NOMO-1 treated with DMSO at 0.1 percent for 48 hours (cell line): ENCODE measurements at regions not wholly inside any gene's neighbourhood (a gene's known extent, or its start where the extent isn't known, plus 50 kb on each side); places are given as distances from the start of the nearest gene placed in this dataset.

ENCODE experiments used
- DNase-seq: peaks from one replicate; lab custom pipeline; 2025; ENCODE audit not compliant: unreplicated experiment; lab: John Stamatoyannopoulos, UW

GRCh38 chr10:3850999-3851937, 66.3 kb upstream of the KLF6 start:
- DNase-seq = peak; percentile 95

GRCh38 chr10:3848775-3849635, 64.0 kb upstream of the KLF6 start:
- no peak for DNase-seq

GRCh38 chr10:3848005-3848774, 63.2 kb upstream of the KLF6 start:
- no peak for DNase-seq

GRCh38 chr10:3846736-3847135, 61.7 kb upstream of the KLF6 start:
- no peak for DNase-seq

- no peak for DNase-seq
Observed at GRCh38 chr10:3844491-3845025, 59.5 kb upstream of the KLF6 start.

- peak; percentile 81 for DNase-seq
Observed at GRCh38 chr10:3838460-3839437, 53.7 kb upstream of the KLF6 start.

- DNase-seq = no peak
Observed at GRCh38 chr10:3837647-3838459, 52.8 kb upstream of the KLF6 start.

GRCh38 chr10:3836222-3836820, 51.3 kb upstream of the KLF6 start:
- DNase-seq = no peak

- no peak for DNase-seq
Observed at GRCh38 chr10:3835770-3836169, 50.8 kb upstream of the KLF6 start.

GRCh38 chr10:3834947-3835346, 49.9 kb upstream of the KLF6 start:
- DNase-seq = peak; percentile 31
